Renal pelvis (tissue), 1 donor: ENCODE measurements at regions not wholly inside any gene's neighbourhood (a gene's known extent, or its start where the extent isn't known, plus 50 kb on each side); places are given as distances from the start of the nearest gene placed in this dataset.

Experiments
- DNase-seq: peaks from one replicate; pipeline ENCODE4 v3.0.0-alpha.2; 2013

DNA sequence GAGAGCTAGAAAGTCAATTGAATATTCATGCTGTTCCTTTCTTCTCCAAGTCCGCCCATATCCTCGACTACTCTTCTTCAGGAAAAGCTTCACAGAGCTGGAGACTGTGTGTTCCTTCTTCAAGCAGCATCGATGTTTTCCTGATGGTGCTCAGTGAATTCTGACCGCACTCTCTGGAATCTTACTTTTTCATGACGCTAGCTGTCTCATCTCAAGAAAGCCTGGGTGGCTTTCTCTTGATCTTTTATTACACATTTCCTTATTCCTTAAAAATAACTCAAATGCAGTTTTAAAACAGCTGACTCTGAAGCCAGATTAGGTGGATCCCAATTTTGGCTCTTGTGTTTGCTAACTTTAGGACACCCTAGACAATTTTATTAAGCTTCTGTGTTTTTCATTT is 1245.1 kb upstream of the LRRTM1 start:
- no peak for DNase-seq

GRCh38 chr2:81545626-81546025 is 1241.1 kb upstream of the LRRTM1 start:
- DNase-seq = no peak

DNA sequence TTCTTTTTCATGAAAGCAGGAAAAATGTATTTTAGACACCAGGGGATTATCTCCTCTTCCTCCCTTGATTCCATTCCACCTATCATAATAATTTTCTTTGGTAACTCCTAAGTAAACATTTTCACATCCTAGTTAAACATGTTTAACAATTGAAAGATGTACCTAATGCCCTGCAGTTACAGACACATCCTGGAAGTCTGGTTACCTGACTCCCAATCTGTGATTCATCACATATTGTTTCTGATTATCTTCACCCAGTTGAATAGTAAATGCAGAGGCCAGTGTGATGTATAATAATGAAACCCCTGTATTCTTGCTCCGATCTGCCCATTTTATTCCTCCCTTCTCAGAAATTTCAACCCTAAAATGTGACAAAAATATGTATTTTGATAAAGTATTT is 1237.6 kb upstream of the LRRTM1 start:
- DNase-seq = no peak

- DNase-seq = no peak
Observed at GRCh38 chr2:81529944-81530343, 1225.4 kb upstream of the LRRTM1 start.

GRCh38 chr2:81528852-81529480 is 1224.4 kb upstream of the LRRTM1 start:
- DNase-seq = no peak

DNA sequence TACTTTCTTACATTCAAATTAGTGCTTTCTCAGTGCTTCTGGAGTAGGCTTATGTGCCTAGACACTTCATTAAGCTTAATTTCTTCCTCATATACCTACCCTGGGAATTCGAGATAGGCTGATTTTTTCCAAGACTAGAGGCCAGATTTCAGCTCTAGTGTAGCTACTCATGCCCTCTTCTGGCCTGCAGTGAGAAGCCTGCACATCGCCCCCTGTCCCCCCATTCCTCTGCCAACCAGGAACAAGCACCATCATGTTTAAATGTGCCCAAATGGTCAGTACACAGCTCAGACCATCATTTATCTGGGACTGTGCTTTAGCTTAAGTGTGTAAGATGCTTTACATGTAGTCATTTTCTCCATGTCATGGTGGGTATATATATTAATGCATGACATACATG is 1218.8 kb upstream of the LRRTM1 start:
- no peak for DNase-seq

DNA sequence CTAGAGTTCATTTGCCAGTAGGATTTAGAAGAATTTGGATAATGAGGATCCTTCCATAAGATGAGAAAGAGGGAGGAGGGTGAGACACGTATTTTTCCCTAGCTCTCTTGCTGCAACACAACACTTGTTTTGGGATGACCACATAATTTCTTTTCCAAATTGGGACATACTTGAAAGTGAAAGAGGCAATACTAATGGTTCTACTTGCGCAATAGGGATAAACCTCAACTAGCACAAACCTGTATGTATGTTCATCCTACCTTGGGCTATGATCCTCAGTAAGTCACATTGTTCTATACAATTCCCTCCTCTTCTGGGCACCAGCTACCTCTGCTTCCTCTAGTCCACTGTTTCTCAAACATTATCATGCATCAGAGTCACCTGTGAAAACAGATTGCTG is 1208.8 kb upstream of the LRRTM1 start:
- DNase-seq = no peak

DNA sequence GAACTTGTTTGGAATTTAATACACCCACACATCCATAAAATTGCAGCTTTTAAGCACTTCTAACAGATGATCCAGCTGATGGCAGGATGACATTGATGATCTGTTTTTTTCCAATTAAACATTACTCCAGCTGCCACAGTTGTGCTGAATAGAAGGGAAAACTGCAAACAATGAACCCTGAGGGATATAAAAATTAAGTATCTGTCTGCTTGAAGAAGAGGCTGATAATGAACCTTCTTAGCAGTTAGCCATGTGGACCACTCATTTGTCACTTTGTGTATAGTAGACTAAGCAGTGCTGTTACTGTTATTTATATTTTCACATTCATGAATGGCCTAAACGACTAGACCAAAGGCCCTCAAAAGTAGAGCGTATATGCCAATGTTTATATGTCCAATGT is 1201.0 kb upstream of the LRRTM1 start:
- DNase-seq = no peak

GRCh38 chr2:81495556-81495955 is 1191.0 kb upstream of the LRRTM1 start:
- DNase-seq = no peak

DNA sequence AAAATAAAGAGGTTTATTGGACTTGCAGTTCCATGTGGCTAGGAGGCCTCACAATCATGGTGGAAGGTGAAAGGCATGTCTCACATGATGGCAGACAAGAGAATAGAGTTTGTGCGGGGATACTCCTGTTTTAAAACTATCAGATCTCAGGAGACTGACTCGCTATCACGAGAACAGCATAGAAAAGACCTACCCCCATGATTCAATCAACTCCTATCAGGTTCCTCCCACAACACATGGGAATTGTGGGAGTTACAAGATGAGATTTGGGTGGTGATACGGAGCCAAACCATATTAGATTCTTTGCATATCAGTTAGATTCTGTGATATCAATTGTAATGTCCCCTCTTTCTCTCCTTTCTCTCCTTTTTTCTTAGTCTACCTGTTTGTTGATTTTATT is 1178.7 kb upstream of the LRRTM1 start:
- no peak for DNase-seq

DNA sequence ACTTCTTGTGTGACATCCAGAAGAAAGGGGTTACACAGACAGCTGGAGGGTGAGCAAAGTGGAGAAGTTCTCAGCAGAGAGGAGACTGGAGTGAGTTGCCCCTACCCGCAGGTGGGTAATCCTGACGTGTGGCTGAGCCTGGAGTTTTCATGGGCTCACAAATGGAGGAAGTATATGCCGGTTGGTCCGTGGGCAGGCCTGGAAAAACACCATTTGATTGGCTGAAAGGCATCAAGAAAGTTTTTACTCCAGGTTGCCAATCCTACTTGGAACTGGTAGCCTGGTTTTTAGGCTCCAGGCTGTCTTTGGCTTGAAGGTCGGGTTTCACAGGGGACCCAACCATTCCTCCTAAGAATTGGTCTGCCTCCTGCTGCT is 1177.4 kb upstream of the LRRTM1 start:
- DNase-seq = no peak

DNA sequence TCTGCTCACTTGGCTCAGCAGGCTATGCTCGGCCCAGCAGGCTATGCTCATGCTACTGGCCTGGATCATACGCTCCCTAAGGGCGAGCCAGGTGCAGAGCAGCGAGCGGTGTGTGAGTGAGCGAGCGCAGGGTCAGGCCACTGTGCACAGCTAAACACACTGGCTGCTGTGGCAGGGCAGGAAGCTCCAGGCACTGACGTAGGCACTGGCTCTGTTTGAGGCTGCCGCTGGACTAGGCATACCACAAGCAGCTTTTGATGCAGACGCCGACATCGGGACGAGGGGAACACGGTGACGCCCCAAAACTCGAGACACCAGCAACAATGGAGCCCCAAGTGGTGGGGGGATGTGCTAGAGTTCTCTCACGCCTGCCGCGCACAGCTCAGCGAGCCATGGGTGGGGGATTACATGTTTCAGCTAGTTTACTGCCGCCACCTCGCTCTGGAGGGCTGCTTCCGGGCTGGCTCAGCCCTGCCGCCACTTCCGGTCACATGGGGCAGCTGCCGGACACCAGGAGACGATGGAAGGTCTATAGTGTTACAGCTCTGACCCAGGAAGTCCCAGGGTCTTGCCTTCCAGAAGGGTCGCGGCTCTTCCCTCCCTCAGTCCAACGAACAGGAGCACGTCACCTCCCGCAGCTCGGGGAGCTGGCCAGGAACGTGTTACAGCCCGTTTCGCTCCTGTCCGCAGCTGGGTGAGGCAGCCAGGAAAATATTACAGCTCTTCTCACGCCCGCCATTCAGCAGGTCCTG is 1176.9 kb upstream of the LRRTM1 start:
- DNase-seq = no peak

GRCh38 chr2:81467096-81467495 is 1162.5 kb upstream of the LRRTM1 start:
- no peak for DNase-seq

DNA sequence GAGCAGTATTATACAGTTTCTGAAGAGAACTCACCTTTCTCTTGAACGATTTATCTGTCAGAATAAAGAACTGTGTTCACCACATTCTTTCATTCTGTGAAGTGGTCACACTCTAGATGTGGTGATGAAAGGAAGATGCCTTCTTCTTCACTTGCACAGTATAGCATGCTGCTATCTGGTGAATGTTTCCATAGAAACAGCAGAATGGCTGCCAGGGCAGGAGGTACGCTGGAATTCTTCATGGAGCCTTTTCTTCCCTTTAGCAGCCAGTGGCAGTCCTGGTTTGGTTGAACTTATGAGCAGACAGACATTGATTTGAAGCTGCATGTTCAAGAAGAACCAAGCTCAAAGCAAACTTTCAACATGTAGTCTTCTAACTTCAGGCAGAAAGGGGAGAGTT is 1157.9 kb upstream of the LRRTM1 start:
- DNase-seq = no peak

DNA sequence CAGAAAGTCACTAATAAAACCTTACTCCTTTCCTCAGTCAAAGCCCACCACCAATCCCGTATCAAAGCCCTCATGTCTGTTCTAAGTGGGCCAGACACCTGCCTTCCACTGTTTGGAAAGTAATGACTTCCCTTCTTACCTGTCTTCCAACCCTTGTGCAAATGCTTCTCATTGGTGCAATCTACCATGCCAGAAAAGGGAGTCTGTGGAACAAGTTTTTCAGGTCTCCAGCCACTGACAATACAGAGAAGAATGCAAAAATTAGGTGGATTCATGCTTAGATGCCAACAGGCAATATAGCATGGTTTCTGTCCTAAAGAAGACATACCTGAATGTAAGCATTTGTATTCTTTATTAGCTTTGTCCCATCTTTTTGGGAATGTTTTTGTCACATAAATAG is 1140.6 kb upstream of the LRRTM1 start:
- DNase-seq = no peak

- no peak for DNase-seq
Observed at GRCh38 chr2:81437456-81438000, 1133.0 kb upstream of the LRRTM1 start.

DNA sequence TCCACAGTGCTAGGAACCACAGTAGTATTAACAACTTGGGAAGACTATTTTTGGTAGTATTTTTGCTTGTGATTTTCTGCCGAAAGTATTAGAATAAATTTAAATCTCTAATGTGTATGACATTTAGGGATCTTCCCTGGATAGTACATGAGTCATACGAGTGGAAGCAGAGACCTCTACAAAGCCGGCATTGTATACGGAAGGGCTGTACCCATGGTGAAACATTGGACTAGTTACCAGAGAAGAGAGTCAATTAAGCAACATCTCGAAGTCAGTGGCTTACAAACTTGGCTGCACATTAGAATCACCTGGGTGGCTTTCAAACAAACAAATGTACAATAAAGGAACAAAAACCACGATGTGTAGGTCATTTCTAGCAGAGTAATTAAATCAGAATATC is 1131.7 kb upstream of the LRRTM1 start:
- DNase-seq = no peak

- DNase-seq = no peak
Observed at GRCh38 chr2:81412681-81413080, 1108.1 kb upstream of the LRRTM1 start.

DNA sequence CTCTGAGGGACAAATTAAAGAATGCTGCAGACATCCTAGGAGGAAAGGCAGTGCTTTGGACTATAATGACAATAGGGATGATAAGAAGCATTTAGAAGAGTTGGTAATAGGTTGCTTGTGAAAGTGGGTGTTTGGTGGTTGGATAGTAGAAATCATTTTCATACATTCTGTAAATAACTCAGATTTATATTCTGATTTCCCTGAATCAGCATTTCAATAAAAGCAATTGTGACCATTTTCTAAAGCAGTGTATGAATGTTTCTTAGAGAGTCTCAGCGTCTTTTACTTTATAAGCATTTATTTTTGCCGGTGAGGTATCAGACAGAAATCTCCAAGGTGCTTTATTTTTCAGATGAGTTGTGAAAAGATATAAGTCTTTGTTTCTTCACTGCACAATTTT is 1099.0 kb upstream of the LRRTM1 start:
- DNase-seq = no peak

DNA sequence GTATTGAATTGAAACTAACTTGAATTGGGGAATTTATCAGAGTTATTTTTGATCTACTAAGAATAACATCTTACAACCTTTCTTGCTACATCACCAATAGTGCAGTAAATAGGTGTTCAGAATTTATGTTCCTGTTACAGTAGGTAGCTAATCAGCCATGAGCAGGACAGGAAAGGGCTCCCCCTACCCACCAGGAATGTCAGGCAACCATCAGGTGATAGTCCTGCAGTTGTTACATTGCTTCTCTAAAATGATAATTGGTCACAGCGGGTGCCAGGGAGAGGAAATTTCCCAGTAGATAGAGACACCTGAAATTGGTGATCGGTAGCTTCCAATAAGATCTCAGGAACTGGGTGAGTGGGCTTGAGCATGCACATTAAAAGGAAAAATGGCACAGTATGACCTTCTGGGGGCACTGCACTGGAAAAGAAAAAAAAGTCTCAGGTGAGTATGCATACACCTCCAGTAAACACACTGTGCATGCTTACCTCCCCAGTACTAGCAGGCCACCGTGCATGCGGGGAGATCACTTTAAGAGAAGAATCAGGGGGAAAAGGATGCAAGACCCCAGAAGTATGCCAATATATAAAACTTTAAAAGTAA is 1092.0 kb upstream of the LRRTM1 start:
- DNase-seq = no peak

- DNase-seq = no peak
Observed at GRCh38 chr2:81395746-81396145, 1091.2 kb upstream of the LRRTM1 start.

- DNase-seq = no peak
Observed at GRCh38 chr2:81389203-81389602, 1084.7 kb upstream of the LRRTM1 start.

DNA sequence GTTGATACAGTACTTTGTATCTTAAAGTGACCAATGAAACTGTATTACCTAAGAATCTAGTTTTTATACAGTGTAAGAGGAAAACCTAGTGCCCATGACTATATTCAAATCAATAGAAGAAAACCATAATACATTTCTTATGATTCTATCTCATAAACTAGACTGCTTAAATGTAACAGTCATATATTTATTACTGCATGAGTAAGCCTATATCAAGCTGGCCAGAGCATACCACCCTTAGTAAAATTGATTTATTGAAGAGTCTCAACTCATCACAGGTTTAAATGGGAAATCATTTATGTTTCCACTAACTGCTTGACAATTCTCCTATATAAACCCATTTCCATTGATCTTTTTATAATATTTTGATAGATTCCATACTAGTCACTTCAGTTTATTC is 1059.2 kb upstream of the LRRTM1 start:
- no peak for DNase-seq
